ENCODE measurements at regions not wholly inside any gene's neighbourhood (a gene's known extent, or its start where the extent isn't known, plus 50 kb on each side); places are given as distances from the start of the nearest gene placed in this dataset.

GRCh38 chr5:167702014-167702413, 589.4 kb upstream of the WWC1 start:
- DNase-seq (ENCODE audit: low read depth in 1 of 2, low spot score in 1 of 2) = no peak
- TF ChIP-seq CTCF (IDR thresholded peaks at IDR 0.05; ENCODE audit: low read depth, low read length) = no peak

GRCh38 chr5:167708449-167708848, 583.0 kb upstream of the WWC1 start:
- no peaks in the 10 kb centered on the region for H3K36me3 ChIP-seq
- no peak overlapping the region for H3K4me3 ChIP-seq
- H3K4me1 ChIP-seq (ENCODE audit: low read depth) = no peaks in the 10 kb centered on the region
- no peak for DNase-seq (ENCODE audit: low read depth in 1 of 2, low spot score in 1 of 2)
- H3K9me3 ChIP-seq (ENCODE audit: low read depth) = no peaks in the 10 kb centered on the region
- H3K27me3 ChIP-seq = no peaks in the 10 kb centered on the region
- no peak overlapping the region for H3K27ac ChIP-seq
- TF ChIP-seq CTCF (IDR thresholded peaks at IDR 0.05; ENCODE audit: low read depth, low read length) = no peak

More at GRCh38 chr5:167702014-167702413, 589.4 kb upstream of the WWC1 start:
- no peaks in the 10 kb centered on the region for H3K36me3 ChIP-seq
- H3K4me1 ChIP-seq (ENCODE audit: low read depth) = peaks cover 10% of the 10 kb centered on the region
- no peak overlapping the region for H3K27ac ChIP-seq
- no peaks in the 10 kb centered on the region for H3K27me3 ChIP-seq
- H3K9me3 ChIP-seq (ENCODE audit: low read depth) = no peaks in the 10 kb centered on the region
- H3K4me3 ChIP-seq = no peak overlapping the region

GRCh38 chr5:167709625-167710024, 581.8 kb upstream of the WWC1 start:
- TF ChIP-seq CTCF (IDR thresholded peaks at IDR 0.05; ENCODE audit: low read depth, low read length) = no peak
- Histone ChIP-seq H3K4me3 (no peak overlapping the region), H3K27me3 (no peaks in the 10 kb centered on the region), H3K27ac (no peak overlapping the region), H3K36me3 (no peaks in the 10 kb centered on the region), H3K9me3 (ENCODE audit: low read depth) (no peaks in the 10 kb centered on the region), H3K4me1 (ENCODE audit: low read depth) (no peaks in the 10 kb centered on the region)
- no peak for DNase-seq (ENCODE audit: low read depth in 1 of 2, low spot score in 1 of 2)

- H3K4me1 ChIP-seq (ENCODE audit: low read depth) = no peaks in the 10 kb centered on the region
Observed at GRCh38 chr5:167710444-167711073, 580.9 kb upstream of the WWC1 start.

GRCh38 chr5:167712986-167713585, 578.4 kb upstream of the WWC1 start:
- H3K27ac ChIP-seq = no peak overlapping the region
- H3K4me1 ChIP-seq (ENCODE audit: low read depth) = no peaks in the 10 kb centered on the region
- no peak for TF ChIP-seq CTCF (IDR thresholded peaks at IDR 0.05; ENCODE audit: low read depth, low read length)

More at GRCh38 chr5:167710444-167711073, 580.9 kb upstream of the WWC1 start:
- no peak for TF ChIP-seq CTCF (IDR thresholded peaks at IDR 0.05; ENCODE audit: low read depth, low read length)
- no peak overlapping the region for H3K4me3 ChIP-seq
- H3K27ac ChIP-seq = no peak overlapping the region
- no peaks in the 10 kb centered on the region for H3K9me3 ChIP-seq (ENCODE audit: low read depth)
- H3K27me3 ChIP-seq = no peaks in the 10 kb centered on the region
- no peak for DNase-seq (ENCODE audit: low read depth in 1 of 2, low spot score in 1 of 2)
- no peaks in the 10 kb centered on the region for H3K36me3 ChIP-seq

More at GRCh38 chr5:167712986-167713585, 578.4 kb upstream of the WWC1 start:
- no peak for DNase-seq (ENCODE audit: low read depth in 1 of 2, low spot score in 1 of 2)
- no peaks in the 10 kb centered on the region for H3K36me3 ChIP-seq
- H3K27me3 ChIP-seq = no peaks in the 10 kb centered on the region
- H3K9me3 ChIP-seq (ENCODE audit: low read depth) = no peaks in the 10 kb centered on the region
- no peak overlapping the region for H3K4me3 ChIP-seq

Data from cardiac muscle cell (in vitro differentiated cells and primary cell).